HG02973 (cell line): ENCODE measurements at regions not wholly inside any gene's neighbourhood (a gene's known extent, or its start where the extent isn't known, plus 50 kb on each side); places are given as distances from the start of the nearest gene placed in this dataset.
"Not testable (repeated sequence)": the region's sequence is repeated elsewhere in the genome, so short reads cannot be mapped to it uniquely, and the experiment has no call there.

ENCODE experiments used
- ATAC-seq: cut with Tn5 transposase; IDR thresholded peaks from one replicate; pipeline ENCODE4 v1.9.1; 2021; ENCODE audit warnings: moderate library complexity; ENCODE audit not compliant: unreplicated experiment

DNA sequence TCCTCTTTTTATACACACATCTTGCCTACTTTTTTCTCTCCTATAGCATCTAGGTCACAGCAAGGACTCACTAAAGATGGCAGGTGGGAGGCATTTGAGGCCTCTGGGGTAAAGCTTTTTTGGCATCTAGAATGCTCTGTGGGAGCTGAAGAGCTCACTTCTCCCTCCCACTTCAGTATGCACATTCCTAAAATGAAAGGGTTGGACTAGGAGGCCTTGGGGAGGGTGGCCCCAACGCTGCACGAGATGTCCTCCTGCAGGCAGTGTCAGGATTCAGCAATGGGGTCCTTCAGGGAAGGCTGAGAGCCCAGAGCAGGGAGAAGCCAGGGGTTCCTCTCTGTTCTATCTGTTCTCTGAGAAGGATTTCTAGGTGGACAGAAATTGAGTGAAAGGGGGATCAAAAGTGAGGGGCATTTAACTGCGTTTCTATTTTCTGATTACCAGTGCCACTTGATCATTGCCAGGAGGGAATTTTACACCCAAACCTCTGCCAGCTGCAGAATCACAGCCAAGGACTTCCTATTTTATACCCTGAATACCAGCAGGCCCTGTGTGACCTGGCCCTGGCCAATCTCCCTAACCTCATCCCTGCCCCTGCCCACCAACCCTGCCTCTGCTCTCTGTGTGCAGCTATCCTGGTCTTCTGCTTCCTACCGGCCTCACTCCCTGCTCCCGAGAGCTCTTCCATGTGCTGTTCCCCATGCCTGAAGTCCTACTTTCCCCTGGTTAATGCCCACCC, 186.2 kb downstream of the CYP26B1 start:
- ATAC-seq, result no peak

DNA sequence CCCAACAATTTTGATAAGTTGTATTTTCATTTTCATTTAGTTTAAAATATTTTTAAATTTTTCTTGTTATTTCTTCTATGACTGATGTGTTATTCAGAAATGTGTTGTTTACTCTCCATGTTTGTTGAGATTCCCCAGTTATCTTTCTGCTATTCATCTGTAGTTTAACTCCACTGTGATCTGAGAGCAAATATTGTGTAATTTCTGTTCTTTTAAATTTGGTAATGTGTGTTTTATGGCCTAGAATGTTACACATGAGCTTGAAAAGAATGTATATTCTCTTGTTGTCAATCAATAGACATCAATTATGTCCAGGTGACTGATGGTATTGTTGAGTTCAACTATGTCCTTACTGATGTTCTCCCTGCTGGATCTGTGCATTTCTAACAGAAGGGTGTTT, 188.2 kb downstream of the CYP26B1 start:
- no peak for ATAC-seq

DNA sequence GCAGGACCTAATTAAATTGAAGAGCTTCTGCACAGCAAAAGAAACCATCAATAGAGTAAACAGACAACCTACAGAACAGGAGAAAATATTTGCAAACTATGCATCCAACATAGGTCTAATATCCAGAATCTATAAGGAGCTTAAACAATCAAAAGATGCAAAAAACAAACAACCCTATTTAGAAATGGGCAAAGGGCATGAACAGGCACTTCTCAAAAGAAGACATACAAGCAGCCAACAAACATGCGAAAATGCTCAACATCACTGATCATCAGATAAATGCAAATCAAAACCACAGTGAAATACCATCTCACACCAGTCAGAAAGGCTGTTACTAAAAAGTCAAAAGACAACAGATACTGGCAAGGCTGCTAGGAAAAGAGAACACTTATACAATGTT, 189.2 kb downstream of the CYP26B1 start:
- ATAC-seq, result not testable (repeated sequence)

DNA sequence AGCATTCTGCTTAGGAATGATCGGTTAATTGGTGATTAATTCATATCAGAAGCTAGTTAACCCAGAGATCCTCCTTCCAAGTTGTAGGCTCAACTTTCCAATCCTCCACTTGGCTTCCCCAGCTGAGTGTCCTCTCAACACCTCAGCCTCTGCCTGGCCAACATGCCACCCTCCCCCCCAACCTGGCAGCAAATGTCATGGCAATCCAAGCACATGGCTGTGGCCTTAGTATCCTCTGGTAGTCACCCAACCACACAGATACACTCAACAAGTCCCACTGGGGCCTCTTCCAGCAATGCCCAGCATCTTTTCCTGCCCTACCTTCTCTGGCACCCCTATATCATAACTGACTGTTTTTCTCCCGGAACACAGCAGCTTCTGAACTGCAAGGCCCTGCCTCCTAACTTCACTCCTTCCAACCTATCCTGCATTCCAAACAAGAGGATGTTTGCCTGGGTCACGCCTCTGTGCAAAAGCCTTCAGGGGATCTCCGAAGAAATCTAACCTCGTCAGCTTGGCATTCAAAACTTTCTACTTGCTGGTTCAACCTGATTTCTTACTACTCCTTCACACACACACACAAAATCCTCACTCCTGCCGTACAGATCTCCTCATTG, 195.0 kb downstream of the CYP26B1 start:
- no peak for ATAC-seq

DNA sequence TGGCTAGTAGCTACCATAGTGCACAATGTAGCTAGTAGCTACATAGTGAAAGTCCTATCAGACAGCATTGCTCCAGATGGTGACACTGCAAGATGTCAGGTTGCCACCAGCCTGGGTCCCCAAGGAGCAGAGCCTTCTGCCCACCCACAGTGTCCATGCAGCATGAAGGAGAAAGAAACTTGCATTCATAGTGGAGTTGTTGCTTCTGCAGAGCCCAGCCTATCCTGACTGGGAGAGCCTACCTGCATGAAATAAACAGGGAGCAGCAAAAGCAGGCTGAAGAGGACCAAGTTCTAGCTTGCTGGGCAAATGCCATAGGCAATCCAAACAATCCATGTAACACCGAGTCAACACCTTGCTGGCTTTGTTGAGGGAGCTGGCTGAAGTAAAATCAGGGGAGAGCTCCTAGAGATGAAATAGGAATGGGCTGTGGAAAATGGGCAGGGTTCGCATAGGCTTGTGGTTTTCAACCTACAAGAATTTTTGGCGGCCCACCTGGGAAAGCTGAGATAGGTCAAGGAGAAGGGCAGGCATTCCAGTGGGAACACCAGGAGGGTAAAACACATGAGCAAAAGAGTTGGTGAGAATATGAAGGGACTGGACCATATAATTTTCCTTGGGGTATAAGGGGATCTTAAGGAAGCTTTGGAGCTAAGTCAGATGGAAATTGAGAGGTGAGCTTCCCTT, 195.8 kb downstream of the CYP26B1 start:
- no peak for ATAC-seq

DNA sequence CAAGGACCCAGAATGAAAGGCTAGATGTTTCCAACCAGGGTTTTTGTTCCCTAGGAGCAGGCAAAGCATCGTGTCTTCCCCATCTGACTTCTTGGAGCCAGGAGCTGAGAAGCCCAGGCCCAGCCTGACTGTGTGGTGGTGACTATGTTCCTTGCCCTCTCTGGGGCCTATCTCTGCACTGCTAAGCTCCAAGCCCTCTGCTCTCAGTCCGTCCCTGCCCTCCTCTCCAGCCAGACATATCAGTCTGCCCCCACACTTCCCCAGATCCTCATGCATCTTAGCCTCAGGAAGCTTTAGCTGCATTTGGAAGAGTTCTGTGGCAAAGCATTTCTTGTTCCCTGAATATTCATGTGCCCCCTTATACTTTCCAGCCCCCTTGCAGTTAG, 196.6 kb downstream of the CYP26B1 start:
- ATAC-seq, result no peak

DNA sequence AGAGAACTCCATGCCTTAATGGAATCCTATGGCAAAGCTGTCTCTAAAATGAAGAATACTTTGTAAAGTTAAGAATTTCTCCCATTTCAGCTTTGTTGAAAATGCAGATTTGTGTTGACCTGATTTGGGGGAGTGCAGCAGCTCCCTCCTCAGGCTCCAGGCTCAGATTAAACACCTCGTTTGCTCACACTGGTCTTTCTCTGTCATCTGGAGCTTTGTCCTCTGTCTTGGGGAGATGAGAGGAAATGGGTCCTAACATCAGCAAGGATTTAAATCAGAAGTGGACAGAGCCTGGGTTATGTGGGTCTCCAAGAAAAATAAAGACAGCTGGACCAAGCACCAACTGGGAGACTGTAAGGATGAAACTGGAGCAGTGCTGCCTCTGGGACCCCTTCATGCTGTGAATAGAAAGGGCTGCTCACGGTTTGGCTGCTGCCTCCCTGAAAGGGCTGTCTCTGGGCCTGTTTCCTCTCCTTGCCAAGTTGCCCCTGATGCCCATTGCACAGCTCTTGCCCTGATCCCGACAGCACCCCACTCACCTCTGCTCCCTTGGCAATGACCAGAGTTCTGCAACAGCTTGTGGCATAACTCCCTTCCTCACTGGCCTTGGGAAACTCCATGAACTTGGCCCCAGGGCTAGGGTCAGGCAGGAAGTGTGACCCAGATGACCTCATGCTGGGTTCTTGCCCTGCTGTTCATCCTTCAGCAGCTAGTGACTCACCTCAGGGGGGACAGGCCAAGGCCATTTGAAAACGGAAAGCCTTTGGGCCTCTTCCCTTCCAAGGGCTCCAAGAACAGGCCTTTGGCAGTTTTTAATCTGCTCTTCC, 197.2 kb downstream of the CYP26B1 start:
- ATAC-seq, result no peak

DNA sequence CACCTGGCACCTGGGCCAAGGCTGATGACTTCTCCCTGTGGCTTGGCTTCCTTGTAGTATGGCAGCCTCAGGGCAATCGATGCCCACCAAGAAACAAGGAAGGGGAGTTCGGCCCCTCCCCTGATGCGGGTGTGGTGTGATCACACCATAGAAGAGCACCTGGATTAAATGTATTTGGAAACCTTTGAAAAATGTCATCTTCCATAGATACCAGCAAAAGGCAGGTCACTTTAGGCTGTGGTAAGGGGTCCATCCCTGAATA, 198.2 kb downstream of the CYP26B1 start:
- no peak for ATAC-seq

DNA sequence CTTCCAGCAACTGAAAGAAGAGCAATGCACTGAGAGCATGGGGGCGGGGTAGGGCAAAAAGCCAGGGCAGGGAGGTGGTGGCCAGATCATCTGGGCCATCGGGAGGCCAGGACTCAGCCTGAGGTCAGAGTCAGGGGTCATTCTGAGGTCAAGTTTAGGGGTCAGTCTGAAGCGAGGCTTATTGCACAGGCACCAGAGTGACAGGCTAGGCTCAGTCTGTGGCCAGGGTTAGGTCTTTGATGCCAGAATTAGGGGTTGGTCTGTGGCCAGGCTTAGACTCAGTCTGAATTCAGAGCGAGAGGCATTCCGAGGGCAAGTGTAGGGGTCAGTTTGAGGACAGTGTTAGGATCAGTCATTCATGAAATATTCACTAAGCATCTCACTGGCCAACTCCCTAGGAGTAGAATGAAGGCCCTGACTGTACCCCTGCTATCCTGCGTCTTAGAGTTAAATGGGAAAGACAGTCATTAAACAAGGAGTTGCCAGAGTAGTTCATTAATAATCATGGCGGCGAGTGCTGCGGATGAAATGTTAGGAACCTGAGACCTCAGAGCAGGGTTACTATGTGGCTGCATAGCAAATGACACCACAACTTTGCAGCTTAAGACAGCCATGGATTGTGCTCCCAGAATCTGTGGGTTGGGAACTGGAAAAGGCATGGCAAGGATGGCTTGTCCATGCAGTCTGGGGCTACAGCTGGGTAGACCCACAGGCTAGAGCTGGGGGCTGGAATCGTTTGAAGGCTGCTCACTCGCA, 198.7 kb downstream of the CYP26B1 start:
- no peak for ATAC-seq

DNA sequence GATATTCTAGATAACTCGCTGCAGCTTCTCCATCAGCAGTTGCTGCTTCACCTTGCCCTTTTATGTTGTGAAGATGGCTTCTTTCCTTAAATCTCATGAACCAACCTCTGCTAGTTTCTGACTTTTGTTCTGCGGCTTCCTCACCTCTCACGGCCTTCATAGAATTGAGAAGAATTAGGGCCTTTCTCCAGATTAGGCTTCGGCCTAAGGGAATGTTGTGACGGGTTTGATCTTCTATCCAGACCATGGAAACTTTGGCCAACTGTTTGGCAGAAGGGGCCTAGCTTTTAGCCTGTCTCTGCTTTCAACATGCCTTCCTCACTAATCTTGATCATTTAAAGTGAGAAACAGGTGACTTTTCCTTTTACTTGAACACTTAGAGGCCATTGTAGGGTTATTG, 199.9 kb downstream of the CYP26B1 start:
- ATAC-seq, result no peak

DNA sequence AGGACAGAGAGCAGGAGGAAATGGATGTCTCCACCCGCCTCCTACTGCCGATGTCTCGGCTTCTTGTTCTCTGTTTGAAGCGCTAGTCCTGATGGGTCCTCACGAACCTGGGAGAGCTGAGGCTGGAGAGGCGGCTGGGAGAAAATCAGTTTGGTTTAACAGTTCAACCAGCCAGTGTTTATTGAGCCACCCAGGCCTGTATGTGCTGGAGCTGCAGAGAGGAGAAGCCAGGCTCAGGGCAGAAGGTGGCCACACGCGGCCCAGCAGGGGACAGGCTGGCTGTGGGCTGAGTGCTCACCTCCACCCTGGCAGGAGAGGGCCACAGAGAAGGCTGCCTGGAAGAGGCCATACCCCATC, 202.1 kb downstream of the CYP26B1 start:
- no peak for ATAC-seq

DNA sequence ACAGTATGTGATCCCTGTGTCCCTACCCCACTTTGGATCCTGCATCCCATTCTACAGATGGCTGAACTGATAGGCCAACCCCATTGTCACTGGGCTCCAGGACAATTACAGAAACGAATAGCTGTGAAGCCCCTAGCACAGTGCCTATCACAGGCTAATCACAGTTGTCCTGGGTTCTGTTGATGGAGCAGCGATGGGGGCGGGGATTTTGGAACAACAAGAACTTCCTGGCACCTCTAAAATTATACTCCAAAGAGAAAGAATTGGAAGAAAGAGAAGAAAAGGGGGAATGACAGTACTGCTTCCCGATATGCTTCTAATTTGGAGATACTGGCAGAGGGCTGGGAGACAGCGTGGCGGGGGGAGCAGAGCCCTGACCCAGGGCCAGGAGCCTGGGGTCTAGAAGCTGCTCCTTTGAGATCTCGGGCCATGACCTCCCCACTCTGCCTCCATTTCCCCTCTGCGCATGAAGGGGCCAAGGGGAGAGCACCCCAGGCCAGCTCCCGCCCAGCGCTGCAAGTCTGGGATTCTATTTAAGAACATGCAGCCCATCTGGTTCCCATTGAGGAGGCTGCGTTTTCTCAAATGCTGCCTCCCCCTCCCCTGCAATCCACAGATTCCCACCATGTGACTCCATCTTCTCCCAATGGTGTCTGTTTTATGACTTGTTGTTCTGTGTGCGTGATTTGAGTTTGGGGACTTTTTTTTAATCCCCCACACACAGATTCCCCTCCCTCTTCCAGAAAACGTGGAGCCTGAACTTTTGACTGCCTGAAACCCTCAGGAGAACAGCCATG, 202.7 kb downstream of the CYP26B1 start:
- no peak for ATAC-seq

DNA sequence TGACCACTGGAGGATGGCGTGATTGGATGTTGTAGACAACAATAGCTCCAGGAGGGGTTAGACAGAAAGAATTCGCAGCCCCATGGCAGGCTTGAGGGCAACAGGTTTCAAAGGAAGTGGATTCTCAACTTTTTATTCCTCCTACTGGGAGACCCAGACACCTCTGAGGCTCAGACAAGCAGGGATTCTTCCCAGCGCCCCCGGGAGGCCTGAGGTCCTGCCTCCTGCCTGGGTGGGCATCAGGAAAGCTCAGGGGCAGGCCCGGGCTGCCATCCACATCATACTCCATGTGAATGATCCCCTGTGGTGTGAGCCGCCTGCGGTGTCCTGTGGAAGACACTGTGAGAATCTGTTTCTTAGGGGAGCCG, 203.5 kb downstream of the CYP26B1 start:
- no peak for ATAC-seq

DNA sequence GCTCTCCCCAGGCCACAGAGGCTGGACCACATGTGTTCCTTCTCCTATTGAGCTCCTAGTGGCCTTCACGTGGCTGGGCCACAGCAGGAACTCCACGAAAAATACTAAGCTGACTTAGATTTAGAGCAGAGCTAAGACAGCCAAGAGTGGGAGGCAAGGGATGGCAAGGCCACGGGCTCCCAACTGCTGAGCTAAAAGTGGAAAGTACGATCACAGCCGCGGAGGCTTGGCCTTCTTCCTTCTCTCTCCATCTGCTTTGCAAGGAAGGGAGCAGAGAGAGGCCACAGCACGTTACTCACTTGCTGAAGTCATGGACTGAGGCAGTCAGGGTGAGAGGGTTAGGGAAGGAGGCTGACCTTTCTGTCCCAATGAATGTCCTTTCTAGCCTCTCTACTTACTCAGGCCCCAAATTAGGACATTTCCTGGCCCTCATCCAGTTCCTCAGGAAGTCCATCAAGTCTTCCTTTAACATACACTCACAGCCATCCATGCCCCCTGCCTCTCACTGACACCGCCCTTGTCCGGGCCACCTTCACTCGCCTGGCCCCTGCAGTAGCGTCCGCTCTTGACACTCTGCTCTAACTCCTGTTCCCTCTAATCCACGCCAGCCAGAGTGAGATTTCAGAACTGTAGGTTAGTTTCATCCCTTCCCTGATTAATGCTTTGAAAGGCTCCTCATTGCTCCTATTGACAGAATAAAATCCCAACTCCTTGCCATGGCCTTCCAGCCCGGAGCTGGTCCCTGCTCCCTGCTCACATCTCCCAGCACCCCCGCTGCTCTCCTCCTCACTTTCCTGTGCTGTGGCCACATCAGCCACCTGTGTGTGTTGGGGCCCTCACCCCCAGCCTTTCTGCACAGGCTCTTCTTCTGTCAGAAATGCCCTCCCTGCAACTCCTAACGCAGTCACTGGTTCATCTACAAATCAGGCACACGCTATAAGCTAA, 204.2 kb downstream of the CYP26B1 start:
- ATAC-seq, result no peak

DNA sequence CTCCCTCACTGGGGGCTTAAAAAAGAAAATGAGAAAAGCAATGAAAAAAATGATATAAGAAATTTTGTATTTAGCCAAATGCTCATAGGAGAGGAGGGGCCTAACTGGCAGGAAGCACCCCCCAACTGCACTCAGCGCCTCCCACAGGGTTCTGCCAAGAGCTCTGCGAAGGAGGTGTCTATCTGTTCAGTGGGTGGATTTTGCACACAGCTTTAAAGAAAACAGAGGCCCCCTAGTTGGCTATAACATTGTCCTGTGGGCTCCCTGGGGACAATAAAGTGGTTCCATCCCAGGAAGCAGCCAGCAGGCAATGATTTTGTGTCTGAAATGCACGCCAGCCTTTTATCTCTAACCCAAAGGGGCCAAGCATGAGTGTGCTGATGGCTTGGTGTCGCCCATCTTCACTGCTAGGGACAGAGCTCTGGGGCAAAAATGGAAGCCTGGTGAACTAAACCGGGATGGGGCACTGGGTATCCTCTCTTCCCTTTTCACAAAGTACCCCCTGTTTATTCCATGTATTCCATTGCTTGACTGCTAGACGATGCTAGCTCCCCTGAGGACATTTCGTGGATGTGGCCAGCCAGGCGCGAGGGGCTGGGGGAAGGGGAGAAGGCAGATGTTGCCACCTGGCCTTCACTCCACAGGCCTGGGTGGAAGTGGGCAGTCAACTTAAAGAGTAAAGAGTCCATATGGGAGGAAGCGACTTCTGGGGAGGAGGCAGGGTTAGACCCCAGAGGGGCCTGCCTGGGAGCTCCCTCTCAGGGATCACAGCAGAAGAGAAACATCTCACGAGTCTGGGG, 205.7 kb downstream of the CYP26B1 start:
- no peak for ATAC-seq

DNA sequence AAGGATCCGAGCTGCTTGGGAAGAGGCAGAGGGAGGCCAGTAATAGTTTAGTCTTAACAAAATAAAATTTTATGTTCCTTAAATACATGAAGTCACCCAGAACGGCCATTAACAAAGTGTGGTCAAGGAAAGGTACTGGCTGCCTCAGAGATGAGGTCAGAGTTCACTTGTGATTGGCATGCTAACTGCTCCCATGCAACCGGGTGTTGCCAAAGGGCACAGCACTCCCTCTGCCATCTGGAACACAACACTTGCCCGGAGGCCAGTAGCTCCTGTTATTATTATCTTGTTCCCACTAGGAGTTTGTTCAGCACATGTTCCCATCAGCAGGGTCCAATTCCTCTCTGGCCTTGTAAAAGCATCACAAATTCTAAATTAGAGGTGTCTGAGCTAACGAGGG, 207.0 kb downstream of the CYP26B1 start:
- no peak for ATAC-seq

DNA sequence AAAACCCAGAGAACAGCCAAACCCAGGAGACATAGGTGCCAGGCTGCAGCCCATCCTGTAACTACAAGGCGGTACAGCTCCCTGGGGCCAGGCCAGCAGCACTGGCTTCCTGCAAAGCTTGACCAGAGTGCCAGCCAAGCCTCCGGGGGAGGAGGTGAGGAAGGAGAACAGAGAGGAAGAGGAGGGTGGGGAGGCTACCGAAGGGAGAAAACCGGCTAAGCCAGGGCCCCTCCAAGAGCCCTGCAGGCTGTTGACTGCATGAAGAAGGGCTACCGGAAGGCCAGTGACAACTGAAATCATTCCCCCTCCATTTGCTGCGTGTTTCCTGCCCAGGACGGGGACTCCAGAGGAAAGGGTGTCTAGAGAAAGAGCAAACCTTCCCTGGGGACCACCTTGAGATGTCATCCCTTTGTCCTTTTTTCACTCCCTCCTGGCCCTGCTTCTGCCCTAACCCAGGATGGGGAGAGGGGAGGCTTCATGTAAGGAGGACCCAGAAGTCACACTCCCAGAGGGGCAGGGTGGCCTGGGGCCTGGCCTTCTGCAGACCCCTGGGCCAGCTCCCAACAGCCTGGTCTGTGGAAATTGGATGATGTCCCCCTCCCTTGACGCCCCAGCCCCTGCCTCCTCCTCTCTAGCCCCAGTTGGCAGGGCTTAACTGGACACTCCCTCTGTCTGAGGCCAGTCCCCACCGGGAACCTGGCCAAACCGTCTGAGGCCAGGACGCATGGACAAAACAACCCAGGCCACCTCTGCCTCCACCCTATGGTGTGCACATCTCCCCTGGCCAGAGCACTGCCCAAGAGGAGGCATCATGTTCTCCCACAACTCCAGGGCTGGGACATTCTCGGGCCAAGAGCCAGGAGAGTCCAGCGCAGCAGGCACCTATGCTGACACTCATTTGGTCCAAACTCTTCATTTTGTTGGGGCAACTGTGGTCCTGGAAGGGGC, 207.8 kb downstream of the CYP26B1 start:
- no peak for ATAC-seq
